ENCODE measurements at regions not wholly inside any gene's neighbourhood (a gene's known extent, or its start where the extent isn't known, plus 50 kb on each side); places are given as distances from the start of the nearest gene placed in this dataset.
"Not testable (repeated sequence)": the region's sequence is repeated elsewhere in the genome, so short reads cannot be mapped to it uniquely, and the experiment has no call there.

- DNase-seq, result not testable (repeated sequence)
These were observed 76.5 kb upstream of the NR5A2 start for GRCh38 chr1:199951005-199951404.

DNA sequence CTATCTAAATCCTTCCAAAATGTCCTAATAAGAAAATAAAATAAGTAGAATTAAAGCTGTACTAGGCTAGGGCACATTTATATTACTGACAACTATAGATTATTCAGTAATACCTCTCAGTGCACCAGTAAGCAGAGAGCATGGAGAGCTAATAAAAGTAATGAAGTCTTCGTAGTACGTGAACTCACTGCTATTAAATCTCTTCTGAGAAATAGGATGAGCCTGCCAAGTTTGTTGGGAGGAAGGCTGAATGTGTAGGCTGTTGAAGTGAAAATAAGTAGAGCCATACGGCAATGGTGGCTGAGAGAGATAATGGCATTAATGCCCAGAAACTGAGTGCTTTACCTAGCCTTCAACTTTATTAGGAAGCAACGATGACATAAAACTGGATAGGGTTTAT, 73.9 kb upstream of the NR5A2 start:
- no peak for DNase-seq

- no peak for DNase-seq
These were observed 72.8 kb upstream of the NR5A2 start for GRCh38 chr1:199954699-199955098.

DNA sequence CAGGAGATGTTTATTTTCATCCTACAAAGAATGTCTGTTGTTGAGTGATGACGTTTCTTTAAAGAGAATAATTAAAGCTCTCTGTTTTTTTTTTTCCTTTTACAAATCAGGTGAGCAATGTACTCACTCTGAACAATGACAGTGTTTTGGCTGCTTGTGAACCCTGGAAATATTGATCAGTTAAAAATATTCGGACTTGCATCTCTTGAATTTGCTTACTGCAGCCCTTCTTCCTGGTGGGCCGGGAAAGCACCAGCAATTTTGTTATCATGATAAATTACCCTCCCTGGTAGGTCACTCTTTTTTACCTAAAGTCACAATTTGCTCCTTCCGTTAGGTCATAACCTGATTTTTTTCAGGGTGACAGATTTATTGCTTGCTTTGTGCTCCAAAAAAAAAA, 72.3 kb upstream of the NR5A2 start:
- no peak for DNase-seq

GRCh38 chr1:199956005-199956404, 71.5 kb upstream of the NR5A2 start:
- no peak for DNase-seq

GRCh38 chr1:199959033-199959774, 68.3 kb upstream of the NR5A2 start:
- DNase-seq, result no peak

GRCh38 chr1:199959775-199960110, 67.8 kb upstream of the NR5A2 start:
- DNase-seq, result no peak

- no peak for DNase-seq
These were observed 57.4 kb upstream of the NR5A2 start for GRCh38 chr1:199970125-199970524.

- DNase-seq, result no peak
These were observed 50.9 kb upstream of the NR5A2 start for GRCh38 chr1:199976496-199977144.
